ENCODE measurements at regions not wholly inside any gene's neighbourhood (a gene's known extent, or its start where the extent isn't known, plus 50 kb on each side); places are given as distances from the start of the nearest gene placed in this dataset.
"Not testable (repeated sequence)": the region's sequence is repeated elsewhere in the genome, so short reads cannot be mapped to it uniquely, and the experiment has no call there.

DNA sequence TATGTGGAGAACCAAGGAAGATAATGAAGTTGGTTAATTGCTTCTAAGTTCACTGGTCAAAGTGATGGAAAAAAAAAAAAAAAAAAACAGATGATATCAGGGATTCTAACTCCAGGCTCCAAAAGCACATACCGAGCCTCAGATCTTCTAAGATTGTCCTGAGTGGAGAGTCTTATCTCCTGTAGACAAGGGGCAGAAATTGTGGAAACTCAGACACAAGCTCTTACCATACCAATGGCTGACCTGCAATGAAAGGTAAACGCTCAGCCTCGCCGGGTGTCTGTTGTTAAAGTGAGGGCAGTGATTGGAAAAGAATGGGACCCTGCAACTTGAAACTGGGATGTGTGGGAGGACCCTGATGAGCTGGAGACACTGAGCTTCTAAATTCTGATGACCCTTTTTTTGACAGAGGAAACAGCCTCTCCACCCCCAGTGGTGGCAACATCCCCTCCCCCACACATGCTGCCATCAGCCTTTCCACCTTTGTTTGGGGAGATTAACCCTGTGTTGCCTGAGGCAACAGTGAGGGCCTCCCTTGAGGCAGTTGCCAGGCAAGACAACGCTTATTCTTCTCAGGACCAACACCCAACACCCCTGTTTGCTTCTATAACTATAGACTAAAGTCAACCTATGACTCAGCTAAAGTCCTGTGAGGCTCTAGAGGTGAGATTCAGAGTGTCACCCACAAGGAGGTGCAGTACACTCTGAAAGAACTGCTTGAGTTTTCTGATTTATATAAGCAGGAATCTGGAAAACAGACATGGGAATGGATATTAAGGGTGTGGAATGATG lies 154.0 kb downstream of the THBS2 start:
- no peak for DNase-seq

DNA sequence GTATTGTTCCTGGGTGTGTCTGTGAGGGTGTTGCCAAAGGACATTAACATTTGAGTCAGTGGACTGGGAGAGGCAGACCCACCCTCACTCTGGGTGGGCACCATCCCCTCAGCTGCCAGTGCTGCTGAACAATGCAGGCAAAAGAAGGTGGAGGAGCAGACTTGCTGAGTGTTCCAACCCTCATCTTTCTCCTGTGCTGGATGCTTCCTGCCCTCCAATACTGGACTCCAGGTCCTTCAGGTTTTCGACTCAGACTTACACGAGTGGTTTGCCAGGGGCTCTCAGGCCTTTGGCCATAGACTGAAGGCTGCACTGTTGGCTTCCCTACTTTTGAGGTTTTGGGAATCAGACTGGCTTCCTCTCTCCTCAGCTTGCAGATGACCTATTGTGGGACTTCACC lies 155.0 kb downstream of the THBS2 start:
- DNase-seq, result not testable (repeated sequence)

DNA sequence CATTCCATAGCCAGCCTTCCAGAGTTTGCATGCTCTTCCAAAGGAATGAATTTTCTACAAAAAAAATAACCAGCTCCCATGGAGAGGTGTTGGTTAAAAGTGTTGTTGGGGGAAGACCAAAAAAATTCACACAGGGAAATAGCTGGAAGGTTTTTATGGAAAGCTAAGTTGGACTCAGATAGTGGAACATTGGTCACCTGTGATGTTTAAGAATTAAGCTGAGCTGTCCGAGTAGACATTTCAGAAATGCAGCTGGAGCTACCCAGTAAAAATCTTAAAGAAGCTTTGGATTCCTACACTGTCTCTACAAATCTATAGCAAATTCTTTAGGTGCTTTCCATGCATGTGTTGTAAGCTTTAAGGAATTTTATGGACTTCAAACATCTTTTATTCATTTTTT lies 155.5 kb downstream of the THBS2 start:
- no peak for DNase-seq

DNA sequence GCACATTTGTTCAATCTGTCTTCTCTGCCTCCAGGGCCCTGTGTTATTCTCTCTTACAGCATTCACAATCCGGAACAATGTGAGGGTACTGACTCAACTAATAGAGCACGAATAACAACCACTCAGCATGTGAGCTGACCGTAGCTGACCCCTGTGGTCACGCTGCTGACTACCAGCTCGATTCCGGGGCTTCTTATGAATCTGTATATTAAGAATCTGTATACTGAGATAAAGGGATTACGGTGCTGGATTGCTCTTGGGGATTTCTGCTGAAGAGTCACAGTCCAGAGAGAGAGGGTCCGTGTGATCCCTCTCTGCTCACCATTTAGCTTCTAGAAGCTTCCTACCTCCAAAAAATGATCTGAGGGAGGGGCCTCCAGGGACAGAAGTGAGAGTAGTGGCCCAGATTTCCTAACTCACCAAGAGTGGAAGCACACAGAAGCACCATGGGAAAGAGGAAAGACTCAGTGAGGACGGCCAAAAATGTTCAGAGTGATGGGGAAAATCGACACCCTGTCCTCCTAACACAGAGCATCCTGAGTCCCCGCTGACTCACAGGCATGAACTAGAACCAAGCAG lies 156.2 kb downstream of the THBS2 start:
- DNase-seq, result no peak

DNA sequence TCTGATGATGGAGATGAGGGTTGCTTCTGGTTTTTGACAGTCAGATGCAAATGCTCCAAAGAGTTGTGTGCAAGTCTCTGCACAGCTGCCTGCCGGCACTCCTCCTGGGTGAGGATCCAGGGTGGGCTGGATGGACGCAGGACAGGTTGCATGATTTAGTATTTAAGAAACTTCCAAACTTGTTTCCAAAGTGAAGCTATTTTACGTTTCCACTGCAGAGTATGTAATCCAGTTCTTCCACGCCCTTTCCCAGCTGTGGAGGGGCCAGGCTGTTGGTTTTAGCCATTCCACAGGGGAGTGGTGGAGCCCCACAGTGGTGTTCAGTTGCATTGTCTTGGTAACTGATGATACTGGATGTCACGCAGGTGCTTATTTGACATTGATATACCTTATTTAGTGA lies 157.3 kb downstream of the THBS2 start:
- no peak for DNase-seq

DNA sequence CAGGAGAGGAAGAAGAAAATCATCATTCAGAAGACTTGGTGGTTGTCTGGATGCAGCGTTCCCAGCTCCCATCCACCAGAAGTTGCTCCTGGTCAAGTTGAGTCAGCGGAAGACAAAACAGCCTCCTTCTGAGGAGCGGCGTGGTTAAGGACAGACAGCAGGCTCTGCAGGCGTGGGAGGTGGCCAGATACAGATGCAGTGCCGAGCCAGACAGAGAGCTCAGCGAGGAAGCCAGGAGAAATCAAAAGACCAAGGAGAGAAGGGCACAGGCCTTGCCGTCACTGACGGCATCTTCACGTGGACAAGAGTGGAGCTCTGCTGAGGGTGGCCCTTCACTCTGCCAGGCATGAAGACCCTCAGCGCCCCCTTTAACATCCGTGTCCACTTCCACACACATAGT lies 158.5 kb downstream of the THBS2 start:
- DNase-seq, result no peak

DNA sequence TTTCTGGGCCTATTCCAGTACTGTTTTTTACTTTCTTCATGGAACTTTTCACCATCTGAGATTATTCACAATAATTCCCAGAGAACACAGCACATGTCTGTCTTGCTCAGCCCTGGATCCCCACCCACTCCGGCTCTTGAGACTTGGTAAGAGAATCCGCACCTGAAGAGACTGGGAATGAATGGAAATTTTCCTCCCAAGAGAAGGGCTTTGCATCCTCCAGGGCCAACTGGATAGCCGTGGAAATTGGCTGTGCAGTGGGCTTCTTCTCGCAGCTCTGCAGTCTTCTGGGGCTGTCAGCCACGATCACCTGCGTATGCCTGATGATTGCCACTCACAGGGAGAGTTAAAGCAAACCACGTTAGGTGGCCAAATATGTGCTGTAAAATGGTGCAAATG lies 159.1 kb downstream of the THBS2 start:
- DNase-seq, result no peak

DNA sequence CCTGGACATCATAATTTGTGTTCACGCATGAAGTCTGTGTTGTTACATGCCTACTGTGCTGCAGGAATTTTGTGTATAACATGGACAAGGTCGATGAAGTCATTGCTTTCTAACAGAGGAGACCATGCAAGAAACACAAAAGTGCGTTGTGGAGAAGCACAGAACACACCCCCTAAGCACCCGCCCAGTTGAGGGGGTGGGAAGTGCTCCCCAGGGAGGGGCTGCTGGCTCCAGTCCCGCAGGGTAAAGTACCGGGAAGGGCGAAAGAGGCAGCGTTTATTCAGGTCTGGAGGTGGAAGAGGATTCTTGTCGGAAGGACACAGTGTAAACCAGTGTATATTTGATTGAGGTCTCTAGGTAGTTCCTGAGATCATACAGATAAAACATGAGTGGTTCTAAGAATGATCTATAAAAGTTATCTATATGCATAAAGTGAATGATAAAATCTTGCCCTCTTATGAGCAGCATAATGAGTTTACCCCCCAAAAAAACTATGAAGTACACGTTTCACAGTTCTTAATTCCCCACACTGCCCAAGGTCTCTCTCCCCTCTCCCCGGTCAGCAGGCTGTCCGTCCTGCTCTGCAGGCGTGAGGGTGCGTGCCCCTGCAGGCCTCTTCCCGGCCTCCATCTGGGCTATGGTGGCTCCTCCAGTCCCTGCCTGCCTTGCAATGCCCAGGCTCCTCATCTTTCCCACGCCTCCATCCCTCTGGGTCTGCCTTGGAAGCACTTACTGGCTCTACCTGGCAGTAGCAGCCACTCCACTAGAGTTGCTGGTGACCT lies 159.7 kb downstream of the THBS2 start:
- DNase-seq, result no peak

DNA sequence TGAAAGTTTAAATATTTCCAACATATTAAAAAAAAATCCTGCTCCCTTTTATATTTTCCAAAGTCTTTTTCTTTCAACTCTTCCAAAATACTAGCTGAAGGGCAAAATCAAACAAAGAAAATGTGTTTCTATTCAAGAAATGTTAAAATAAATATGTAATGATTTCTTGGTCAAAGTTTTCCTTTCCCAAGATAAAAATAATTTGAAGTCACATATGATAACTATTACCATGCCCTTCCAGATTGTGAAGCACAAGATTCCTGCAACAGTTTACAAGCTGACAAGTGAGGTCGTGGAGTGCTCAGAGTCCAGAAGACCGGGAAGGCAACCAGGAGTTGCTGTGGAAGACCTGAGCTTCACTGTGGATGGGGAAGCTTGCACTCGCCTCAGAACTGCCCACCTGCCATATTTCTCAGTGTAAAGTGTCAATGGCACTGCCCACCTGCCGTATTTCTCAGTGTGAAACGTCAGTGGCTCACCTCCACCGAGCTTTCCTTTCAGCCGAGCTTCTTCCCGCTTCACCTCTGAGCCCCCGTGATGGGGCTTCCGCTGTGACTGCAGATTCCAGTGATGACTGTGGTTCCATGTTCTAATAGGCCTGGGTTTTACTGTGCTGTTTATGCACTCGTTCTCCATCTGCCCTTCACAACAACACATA lies 160.5 kb downstream of the THBS2 start:
- no peak for DNase-seq

DNA sequence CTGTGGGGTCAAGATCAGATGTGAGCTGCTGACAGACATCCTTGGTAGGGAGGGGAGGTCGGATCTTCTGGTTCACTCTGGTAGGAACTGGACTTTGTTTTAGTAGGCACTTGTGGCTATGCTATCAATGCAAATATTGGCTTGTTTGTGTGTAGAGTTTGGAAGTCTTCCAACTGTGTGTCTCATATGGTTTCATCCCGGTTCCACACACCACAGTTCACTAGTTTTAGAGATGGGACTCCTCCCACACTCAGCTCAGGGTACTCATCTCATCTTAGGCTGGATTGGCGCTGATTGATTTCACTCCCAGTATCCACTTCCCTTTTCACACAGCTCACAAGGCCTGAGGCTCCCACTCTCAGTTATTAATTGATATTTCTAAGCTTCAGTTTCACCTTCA lies 161.3 kb downstream of the THBS2 start:
- no peak for DNase-seq

DNA sequence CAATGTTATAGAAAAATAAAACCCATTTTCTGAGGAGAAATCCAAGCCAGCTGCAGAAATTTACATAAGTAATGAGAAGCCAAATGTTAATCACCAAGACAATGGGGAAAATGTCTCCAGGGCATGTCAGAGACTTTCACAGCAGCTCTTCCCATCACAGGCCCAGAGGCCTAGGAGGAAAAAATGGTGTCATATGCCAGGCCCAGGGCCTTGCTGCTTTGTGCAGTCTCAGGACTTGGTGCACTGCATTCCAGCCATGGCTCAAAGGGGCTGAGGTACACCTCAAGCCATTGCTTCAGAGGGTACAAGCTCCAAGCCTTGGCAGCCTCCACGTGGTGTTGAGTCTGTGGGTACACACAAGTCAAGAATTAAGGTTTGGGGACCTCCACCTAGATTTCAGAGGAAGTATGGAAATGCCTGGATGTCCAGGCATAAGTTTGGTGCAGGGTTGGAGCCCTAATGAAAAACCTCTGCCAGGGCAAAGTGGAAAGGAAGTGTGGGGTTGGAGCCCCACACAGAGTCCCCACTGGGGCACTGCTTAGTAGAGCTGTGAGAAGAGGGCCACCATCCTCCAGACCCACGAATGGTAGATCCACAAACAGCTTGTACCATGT lies 163.0 kb downstream of the THBS2 start:
- not testable (repeated sequence) for DNase-seq

DNA sequence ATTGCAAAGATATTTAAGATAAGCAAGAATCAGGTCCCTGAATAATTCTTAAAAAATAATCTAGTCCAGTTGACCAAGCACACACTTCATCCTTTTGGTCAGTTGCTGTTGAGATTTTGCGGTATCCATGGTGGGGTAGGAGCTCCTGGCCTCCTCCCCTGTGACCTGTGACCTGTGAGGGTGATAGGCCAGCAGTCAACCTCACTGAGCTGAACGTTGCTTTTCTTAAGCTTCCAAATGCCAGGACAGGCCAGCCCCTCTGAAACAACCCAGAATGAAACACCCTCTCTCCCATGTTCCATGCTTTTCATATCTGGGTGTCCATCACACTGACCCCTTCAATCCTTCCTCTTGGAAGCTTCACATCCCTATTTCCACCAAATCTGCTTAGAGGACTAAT lies 164.9 kb downstream of the THBS2 start:
- no peak for DNase-seq

DNA sequence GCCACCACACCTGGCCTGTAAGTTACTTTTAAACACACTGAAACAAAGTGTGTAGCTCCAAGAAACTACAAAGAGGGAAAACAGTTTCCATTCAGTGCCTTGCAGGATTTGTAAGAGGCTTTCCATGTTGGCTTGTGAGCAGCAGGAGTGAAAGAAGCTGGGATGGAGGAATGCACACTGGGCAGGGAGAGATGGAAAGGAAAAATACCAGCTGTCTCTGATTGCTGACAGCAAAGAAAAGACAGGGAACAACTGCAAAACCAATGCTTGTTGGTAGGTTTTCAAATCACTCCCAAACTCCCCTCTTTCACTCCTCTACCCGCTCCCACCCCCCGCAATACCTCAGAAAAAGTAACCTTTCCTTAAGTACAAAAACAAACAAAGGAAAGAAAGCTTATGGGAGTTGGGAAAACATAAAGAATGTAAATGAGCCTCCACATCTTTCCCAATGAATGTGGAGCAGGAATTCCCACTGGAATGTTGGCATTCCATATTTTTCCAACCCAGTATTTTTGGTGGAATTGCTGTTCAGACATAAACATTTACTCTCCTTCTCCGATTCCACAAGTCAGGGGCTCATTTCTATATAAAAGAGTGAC lies 166.1 kb downstream of the THBS2 start:
- no peak for DNase-seq

DNA sequence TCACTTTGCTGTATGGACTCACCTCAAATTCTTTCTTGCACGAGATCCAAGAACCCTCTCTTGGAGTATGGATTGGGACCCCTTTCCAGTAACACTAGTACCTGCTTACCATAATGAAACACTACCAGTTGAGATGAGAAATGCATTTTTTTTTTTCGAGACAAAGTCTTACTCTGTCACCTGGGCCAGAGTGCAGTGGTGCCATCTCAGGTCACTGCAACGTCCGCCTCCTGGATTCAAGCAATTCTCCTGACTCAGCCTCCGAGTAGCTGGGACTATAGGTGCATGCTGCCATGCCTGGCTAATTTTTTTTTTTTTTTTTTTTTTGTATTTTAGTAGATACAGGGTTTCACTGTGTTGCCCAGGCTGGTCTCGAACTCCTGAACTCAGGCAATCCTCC lies 167.0 kb downstream of the THBS2 start:
- DNase-seq, result not testable (repeated sequence)

DNA sequence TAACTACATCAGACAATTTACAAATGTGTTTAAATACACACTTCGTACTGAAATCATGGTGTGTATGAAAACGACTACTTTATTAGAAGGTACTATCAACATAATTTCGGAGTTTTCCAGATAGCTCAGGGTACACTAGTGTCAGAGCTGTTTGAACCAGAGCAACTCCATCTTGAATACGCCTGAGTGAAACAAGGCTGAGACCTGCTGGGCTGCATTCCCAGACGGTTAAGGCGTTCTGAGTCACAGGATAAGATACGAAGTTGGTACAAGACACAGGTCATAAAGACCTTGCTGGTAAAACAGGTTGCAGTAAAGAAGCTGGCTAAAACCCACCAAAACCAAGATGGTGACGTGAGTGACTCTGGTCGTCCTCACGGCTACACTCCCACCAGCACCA lies 167.6 kb downstream of the THBS2 start:
- DNase-seq, result no peak

DNA sequence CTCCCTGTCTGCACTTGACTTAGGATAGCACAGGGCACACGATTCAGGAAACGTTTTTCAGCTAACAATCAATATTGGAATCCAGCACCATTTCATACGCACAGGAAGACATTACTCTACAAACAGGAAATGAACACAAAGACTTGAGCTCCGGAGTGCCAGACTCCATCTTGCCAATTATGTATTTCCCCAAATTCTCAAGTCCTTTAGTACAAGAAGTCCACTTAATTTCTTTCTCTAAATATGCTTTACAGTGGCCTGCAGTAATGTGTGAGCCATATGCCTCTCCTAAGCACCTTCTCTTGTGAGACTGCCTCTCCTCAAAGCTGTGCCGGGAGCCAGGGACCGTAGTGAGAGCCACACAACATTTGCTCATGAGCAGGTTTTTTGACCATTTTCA lies 168.2 kb downstream of the THBS2 start:
- DNase-seq, result no peak

DNA sequence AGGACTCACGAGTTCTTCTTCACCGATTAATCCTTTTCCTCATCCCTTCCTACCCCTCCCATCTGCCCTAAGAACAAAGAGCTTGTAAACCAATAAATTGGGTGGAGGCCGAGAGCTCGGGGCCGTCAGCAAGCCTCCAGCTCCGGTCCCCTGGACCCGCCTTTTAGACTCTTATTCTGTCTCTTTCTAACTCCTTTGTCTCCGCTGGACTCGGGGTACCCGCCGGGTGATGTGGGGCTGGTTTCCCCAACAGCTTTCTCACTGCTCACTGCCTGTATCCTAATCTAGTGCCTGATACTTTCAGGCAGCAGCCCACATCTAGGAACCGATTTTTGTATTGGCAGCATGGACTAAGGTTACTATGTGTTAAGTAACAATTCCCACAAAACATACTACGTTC lies 169.1 kb downstream of the THBS2 start:
- DNase-seq, result not testable (repeated sequence)

DNA sequence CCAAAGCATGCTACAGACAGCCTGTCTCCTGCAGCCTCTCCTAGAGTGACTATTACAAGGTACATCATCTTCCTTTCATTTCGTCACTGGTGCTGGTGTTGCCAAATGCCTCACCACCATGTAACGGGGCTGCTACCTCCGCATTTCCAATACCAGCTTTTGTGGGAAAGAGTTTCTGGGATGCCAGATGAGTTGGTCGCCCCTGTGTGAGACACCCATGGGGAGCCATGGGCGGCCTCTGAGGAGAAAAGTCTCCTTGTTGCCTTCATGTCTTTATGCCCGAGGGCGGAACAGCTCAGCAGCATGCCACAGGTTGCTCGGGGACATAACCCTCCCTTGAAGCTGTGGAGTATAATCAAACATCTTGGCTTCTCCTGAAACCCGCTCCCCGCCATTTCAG lies 169.6 kb downstream of the THBS2 start:
- DNase-seq, result no peak

DNA sequence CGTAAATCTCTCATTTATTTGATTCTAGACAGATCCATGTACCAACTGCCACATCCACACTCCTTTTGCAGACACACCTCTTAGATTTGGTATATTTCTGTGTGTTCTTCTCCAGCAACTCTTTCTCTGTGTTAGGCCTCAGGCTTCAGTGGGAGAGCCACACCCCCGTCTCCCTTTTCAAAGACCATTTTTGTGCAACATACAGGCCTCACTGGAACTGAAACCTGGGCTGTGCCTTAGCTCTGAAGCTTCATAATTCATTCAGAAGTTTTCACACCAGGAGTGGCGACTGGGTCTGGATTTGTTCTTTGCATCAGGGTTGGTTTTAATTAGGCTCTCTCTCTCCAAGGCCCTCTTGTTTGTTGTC lies 170.2 kb downstream of the THBS2 start:
- no peak for DNase-seq

DNA sequence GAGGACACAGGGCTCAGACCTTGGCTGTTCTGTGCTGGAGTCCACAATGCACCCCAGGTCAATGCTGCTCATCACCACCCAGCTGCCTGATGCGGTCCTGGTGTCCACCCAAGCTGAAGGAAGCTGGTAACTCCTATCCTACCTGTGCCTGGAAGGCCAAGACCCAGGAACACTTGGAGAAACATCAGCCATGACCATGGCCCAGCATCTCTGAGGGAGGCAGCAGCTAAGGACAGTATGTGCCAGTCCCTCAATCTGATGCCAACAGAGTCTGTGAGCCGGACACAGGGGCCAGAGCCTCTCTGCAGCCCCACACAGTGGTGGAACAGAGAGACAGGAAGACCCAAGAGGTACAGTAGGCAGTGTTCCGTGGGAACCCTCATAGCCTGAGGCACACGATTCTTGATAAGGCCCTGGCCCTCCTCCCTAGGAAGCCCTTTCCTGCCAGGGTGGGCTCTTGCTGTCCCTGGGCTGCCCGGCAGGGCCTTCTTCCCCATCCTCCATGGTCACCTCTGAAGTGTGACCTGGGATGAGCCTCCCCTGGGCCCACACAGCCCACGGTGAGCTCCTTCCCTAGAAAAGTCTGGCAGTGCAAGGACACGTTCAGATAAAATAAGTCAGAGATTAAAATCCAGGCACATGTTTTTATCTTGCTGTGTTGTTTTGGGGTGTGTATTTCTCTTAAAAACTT lies 170.7 kb downstream of the THBS2 start:
- DNase-seq, result no peak

DNA sequence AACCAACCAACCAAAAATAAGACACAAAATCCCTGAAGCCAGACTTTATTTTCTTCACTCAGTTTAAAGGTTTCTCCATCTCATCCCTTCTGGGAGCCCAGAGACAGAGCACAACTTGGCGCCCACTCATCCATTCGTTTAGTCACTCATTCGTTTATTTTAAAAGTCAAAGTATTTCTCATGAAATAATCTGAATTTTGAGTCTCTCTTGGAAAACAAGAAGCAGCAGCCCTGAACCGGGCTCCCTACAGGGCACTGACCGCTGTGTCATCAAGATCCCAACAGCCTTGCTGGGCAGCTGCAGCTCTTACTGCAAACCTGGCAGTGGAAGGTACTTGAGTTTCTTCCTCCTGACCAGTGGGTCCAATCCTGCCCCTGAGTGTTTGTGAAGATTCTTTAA lies 171.6 kb downstream of the THBS2 start:
- DNase-seq, result no peak

DNA sequence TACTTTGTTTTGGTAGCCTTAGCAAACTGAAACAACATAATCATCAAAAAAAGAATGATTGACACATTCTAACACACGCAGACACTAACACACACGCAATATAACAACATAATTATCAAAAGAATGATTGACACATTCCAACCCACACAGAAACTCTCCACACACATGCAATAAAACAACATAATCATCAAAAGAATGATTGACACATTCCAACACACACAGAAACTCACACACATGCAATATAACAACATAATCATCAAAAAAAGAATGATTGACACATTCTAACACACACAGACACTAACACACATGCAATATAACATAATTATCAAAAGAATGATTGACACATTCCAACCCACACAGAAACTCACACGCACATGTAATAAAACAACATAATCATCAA lies 172.4 kb downstream of the THBS2 start:
- DNase-seq, result no peak

Data from CD4-positive, alpha-beta T cell treated with Interleukin-10 for 1 hour (primary cell).